ENCODE measurements at regions not wholly inside any gene's neighbourhood (a gene's known extent, or its start where the extent isn't known, plus 50 kb on each side); places are given as distances from the start of the nearest gene placed in this dataset.

GRCh38 chr4:71634364-71634763 is 149.5 kb downstream of the GC start:
- Histone ChIP-seq H4K91ac (ENCODE audit: insufficient read depth, low read depth, low read length) (no peak overlapping the region), H2BK15ac (ENCODE audit: low read depth, low read length) (no peak overlapping the region), H3K18ac (ENCODE audit: low read depth, low read length) (no peak overlapping the region), H3K4me3 (ENCODE audit: insufficient read depth, low read depth, low read length) (no peak overlapping the region), H2BK120ac (ENCODE audit: low read depth, low read length) (no peak overlapping the region), H3K4me2 (ENCODE audit: low read depth, low read length) (no peak overlapping the region), H3K56ac (ENCODE audit: extremely low read depth, insufficient read depth, low read length) (no peak overlapping the region), H2BK5ac (ENCODE audit: low read depth, low read length, poor library complexity, severe bottlenecking) (no peak overlapping the region), H3K9ac (ENCODE audit: low read depth, low read length) (no peak overlapping the region), H3K27me3 (ENCODE audit: control insufficient read depth, insufficient read depth, low read length) (no peaks in the 10 kb centered on the region; the same call in 1 of the 2 replicates), H3K4me1 (ENCODE audit: control insufficient read depth, insufficient read depth, low read length) (no peaks in the 10 kb centered on the region), H3K9me1 (ENCODE audit: insufficient read depth, low read length) (no peaks in the 10 kb centered on the region), H3K4ac (ENCODE audit: low read depth, low read length) (no peak overlapping the region), H3K23ac (ENCODE audit: low read depth, low read length) (no peak overlapping the region), H3K27ac (ENCODE audit: insufficient read depth, low read length) (no peak overlapping the region), H3K14ac (replicated peaks; ENCODE audit: low read depth, low read length) (no peak overlapping the region), H4K8ac (ENCODE audit: low read depth in 2 of 2, low read length in 2 of 2) (no peak overlapping the region), H2BK20ac (ENCODE audit: low read depth, low read length) (no peak overlapping the region), H2AK5ac (ENCODE audit: low read depth, low read length) (no peak overlapping the region), H2AK9ac (replicated peaks; ENCODE audit: low read depth, low read length, poor library complexity) (no peak overlapping the region), H4K20me1 (ENCODE audit: insufficient read depth, low read length) (no peaks in the 10 kb centered on the region), H3K36me3 (ENCODE audit: control insufficient read depth, insufficient read depth, low read length) (no peaks in the 10 kb centered on the region), H3K9me3 (ENCODE audit: control insufficient read depth, insufficient read depth, low read length) (no peaks in the 10 kb centered on the region), H3K79me1 (ENCODE audit: low read depth in 1 of 2, low read length in 2 of 2) (no peaks in the 10 kb centered on the region), H4K5ac (ENCODE audit: low read depth, low read length) (no peak overlapping the region), H2AFZ (replicated peaks; ENCODE audit: low read length, poor library complexity) (no peak overlapping the region)
- no peak for TF ChIP-seq SMC3 (IDR thresholded peaks at IDR 0.05; ENCODE audit: low read depth, low read length)
- no peak for TF ChIP-seq BHLHE40 (IDR thresholded peaks at IDR 0.05; ENCODE audit: low read depth, low read length)
- no peak for TF ChIP-seq CHD1 (IDR thresholded peaks at IDR 0.05; ENCODE audit: low read depth, low read length)
- TF ChIP-seq, protein P1, sequence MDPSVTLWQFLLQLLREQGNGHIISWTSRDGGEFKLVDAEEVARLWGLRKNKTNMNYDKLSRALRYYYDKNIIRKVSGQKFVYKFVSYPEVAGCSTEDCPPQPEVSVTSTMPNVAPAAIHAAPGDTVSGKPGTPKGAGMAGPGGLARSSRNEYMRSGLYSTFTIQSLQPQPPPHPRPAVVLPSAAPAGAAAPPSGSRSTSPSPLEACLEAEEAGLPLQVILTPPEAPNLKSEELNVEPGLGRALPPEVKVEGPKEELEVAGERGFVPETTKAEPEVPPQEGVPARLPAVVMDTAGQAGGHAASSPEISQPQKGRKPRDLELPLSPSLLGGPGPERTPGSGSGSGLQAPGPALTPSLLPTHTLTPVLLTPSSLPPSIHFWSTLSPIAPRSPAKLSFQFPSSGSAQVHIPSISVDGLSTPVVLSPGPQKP (IDR thresholded peaks at IDR 0.05; ENCODE audit: borderline replicate concordance, low read depth, low read length): no peak
- TF ChIP-seq RAD21 (IDR thresholded peaks at IDR 0.05; ENCODE audit: low read length): no peak
- TF ChIP-seq FOS (IDR thresholded peaks at IDR 0.05; ENCODE audit: low read depth, low read length): no peak
- TF ChIP-seq CTCF (conservative IDR thresholded peaks at IDR 0.05; ENCODE audit: low read depth, low read length): no peak
- no peak for TF ChIP-seq MAFK (IDR thresholded peaks at IDR 0.05; ENCODE audit: low read depth, low read length)
- BruUV-seq (replicated peaks): no TSS peak
- CTCF ChIA-PET: no interaction called here
- ATAC-seq (ENCODE audit: low read depth) (no peak), DNase-seq (no peak)
- WGBS, 2 experiments (ENCODE audit: extremely low coverage in 2 of 2, insufficient read length in 1 of 2): 92% methylated on average over 2 of the region's 9 CpGs; no CpG with 5 or more reads in 1 of the 2 experiments
- POLR2A ChIA-PET (ENCODE audit: unreplicated experiment): no interaction called here
- in situ Hi-C loops (cut with MboI; ENCODE audit: low sequenced_read_pairs): no loop called here
- dilution Hi-C loops (cut with HindIII; ENCODE audit: low sequenced_read_pairs, unreplicated experiment): no loop called here
- intact Hi-C loops (cut with micrococcal nuclease): no loop called here

Data from IMR-90 (cell line).